ENCODE measurements at regions not wholly inside any gene's neighbourhood (a gene's known extent, or its start where the extent isn't known, plus 50 kb on each side); places are given as distances from the start of the nearest gene placed in this dataset.

DNA sequence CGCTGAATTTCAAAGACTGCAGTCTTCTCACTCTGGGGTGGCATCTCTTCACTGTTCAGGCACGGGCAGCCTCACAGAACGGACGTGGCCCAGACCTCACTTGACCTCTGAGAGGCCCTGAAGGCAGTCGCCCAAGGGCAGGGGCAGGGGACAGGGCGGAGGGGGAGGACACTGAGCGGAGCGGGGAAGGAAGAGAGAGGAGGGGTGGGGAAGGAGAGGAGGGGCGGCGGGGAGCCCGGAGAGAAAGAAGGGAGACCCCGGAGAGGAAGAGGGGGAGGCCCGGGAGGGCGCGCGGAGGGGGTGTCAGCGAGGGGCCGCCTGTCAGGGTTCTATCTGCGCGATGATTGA lies 58.7 kb upstream of the COMTD1 start:
- no peaks in the 10 kb centered on the region for H3K36me3 ChIP-seq (replicated peaks in 1 of 2; ENCODE audit: control extremely low read depth in 1 of 2, control insufficient read depth in 1 of 2, extremely low read depth in 1 of 2, insufficient read depth in 2 of 2, low read length in 1 of 2)
- peaks cover 35% of the 10 kb centered on the region for H3K27me3 Mint-ChIP-seq
- no peaks in the 10 kb centered on the region for H3K9me3 Mint-ChIP-seq (ENCODE audit: insufficient read depth)
- peak overlapping the region; percentile 78 for H3K9ac ChIP-seq (ENCODE audit: low read length)
- H3K4me3 Mint-ChIP-seq, result peak overlapping the region; percentile 85
- H3K4me1 ChIP-seq (ENCODE audit: control insufficient read depth in 2 of 2, insufficient read depth in 2 of 2, low read length in 2 of 2), result peaks cover 16 to 18% of the 10 kb centered on the region in 2 donors
- H2AFZ ChIP-seq (ENCODE audit: insufficient read depth, low read depth, low read length, poor library complexity, severe bottlenecking), result peak overlapping the region; percentile 83
- WGBS (ENCODE audit: insufficient coverage), result 7% methylated on average over 16 of the region's 20 CpGs
- no peak overlapping the region for H3K27ac Mint-ChIP-seq
- CTCF ChIA-PET, result interaction anchor here (0.6 kb wide), 1 partner anchor 61 kb away, joined by 3 read pairs; no protein-coding TSS in a partner anchor
- peak overlapping the region; percentile 35 to 66 (median 58) for H3K4me3 ChIP-seq (ENCODE audit: control extremely low read depth in 1 of 5, extremely low read depth in 1 of 5, insufficient read depth in 1 of 5, low read depth in 2 of 5, low read length in 4 of 5)
- peak overlapping the region; percentile 90 for H3K4me2 ChIP-seq (replicated peaks; ENCODE audit: low read depth, low read length, poor library complexity, severe bottlenecking)
- H4K20me1 ChIP-seq (ENCODE audit: control insufficient read depth, insufficient read depth, low read length, poor library complexity, severe bottlenecking), result no peaks in the 10 kb centered on the region
- no peaks in the 10 kb centered on the region for H3K79me2 ChIP-seq (ENCODE audit: control insufficient read depth, insufficient read depth, low read length)
- peaks cover 6% of the 10 kb centered on the region for H3K4me1 Mint-ChIP-seq
- POLR2A ChIA-PET, result no interaction called here
- ATAC-seq (ENCODE audit: low read depth), result peak; percentile 8
- H3K9me3 ChIP-seq (ENCODE audit: control extremely low read depth in 1 of 3, control insufficient read depth in 2 of 3, insufficient read depth in 1 of 3, low read length in 2 of 3), result peaks cover 0 to 9% (median 0%) of the 10 kb centered on the region in 3 donors
- intact Hi-C loops (cut with micrococcal nuclease), result no loop called here
- H3K27me3 ChIP-seq (replicated peaks in 1 of 4; ENCODE audit: control extremely low read depth in 1 of 4, control insufficient read depth in 3 of 4, insufficient read depth in 4 of 4, low read length in 3 of 4), result peaks cover 0 to 41% (median 20%) of the 10 kb centered on the region in 4 experiments
- no peak for TF ChIP-seq EZH2 (IDR thresholded peaks at IDR 0.05; ENCODE audit: borderline replicate concordance, insufficient read depth, low read depth, low read length, poor library complexity, severe bottlenecking)
- TF ChIP-seq, protein P1, sequence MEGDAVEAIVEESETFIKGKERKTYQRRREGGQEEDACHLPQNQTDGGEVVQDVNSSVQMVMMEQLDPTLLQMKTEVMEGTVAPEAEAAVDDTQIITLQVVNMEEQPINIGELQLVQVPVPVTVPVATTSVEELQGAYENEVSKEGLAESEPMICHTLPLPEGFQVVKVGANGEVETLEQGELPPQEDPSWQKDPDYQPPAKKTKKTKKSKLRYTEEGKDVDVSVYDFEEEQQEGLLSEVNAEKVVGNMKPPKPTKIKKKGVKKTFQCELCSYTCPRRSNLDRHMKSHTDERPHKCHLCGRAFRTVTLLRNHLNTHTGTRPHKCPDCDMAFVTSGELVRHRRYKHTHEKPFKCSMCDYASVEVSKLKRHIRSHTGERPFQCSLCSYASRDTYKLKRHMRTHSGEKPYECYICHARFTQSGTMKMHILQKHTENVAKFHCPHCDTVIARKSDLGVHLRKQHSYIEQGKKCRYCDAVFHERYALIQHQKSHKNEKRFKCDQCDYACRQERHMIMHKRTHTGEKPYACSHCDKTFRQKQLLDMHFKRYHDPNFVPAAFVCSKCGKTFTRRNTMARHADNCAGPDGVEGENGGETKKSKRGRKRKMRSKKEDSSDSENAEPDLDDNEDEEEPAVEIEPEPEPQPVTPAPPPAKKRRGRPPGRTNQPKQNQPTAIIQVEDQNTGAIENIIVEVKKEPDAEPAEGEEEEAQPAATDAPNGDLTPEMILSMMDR (IDR thresholded peaks at IDR 0.05), result no peak
- no peak for DNase-seq
- peak overlapping the region in 1 of 2 donors; percentile 33 for H3K27ac ChIP-seq (ENCODE audit: low read length in 2 of 2)

DNA sequence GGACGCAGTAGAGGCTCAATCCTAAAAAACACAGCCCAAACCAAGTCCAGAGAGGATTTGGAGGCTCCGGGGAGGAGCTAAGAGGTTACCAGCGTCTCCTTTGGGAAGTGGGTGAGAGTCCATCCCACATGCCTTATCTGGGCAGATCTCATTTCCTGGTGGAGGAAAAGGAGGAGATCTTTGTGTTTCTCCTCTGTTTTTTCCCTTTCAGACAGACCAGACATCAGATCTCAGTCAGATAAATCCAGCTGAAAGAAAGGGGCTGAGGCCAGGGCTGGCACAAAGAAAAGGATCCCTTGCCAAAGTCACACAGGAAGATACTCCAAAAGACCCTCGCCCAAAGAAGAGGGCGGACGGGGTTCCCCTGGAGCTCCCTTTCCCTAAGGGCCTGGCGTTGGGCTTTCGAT lies 58.3 kb upstream of the COMTD1 start:
- no CpG with 5 or more reads among the region's 8 CpGs for WGBS (ENCODE audit: insufficient coverage)
- Mint-ChIP-seq H3K27me3 (peaks cover 36% of the 10 kb centered on the region), H3K9me3 (ENCODE audit: insufficient read depth) (no peaks in the 10 kb centered on the region), H3K27ac (no peak overlapping the region), H3K4me3 (peak overlapping the region; percentile 16), H3K4me1 (peaks cover 6% of the 10 kb centered on the region)
- Histone ChIP-seq H3K27ac (ENCODE audit: low read length in 2 of 2) (no peak overlapping the region), H4K20me1 (ENCODE audit: control insufficient read depth, insufficient read depth, low read length, poor library complexity, severe bottlenecking) (no peaks in the 10 kb centered on the region), H3K27me3 (replicated peaks in 1 of 4; ENCODE audit: control extremely low read depth in 1 of 4, control insufficient read depth in 3 of 4, insufficient read depth in 4 of 4, low read length in 3 of 4) (peaks cover 0 to 41% (median 20%) of the 10 kb centered on the region in 4 experiments), H3K4me3 (ENCODE audit: control extremely low read depth in 1 of 5, extremely low read depth in 1 of 5, insufficient read depth in 1 of 5, low read depth in 2 of 5, low read length in 4 of 5) (no peak overlapping the region), H3K9ac (ENCODE audit: low read length) (no peak overlapping the region), H3K9me3 (ENCODE audit: control extremely low read depth in 1 of 3, control insufficient read depth in 2 of 3, insufficient read depth in 1 of 3, low read length in 2 of 3) (peaks cover 0 to 9% (median 0%) of the 10 kb centered on the region in 3 donors), H3K79me2 (ENCODE audit: control insufficient read depth, insufficient read depth, low read length) (no peaks in the 10 kb centered on the region), H3K4me2 (replicated peaks; ENCODE audit: low read depth, low read length, poor library complexity, severe bottlenecking) (peak overlapping the region; percentile 90), H3K36me3 (replicated peaks in 1 of 2; ENCODE audit: control extremely low read depth in 1 of 2, control insufficient read depth in 1 of 2, extremely low read depth in 1 of 2, insufficient read depth in 2 of 2, low read length in 1 of 2) (no peaks in the 10 kb centered on the region), H2AFZ (ENCODE audit: insufficient read depth, low read depth, low read length, poor library complexity, severe bottlenecking) (peak overlapping the region; percentile 83), H3K4me1 (ENCODE audit: control insufficient read depth in 2 of 2, insufficient read depth in 2 of 2, low read length in 2 of 2) (peaks cover 16 to 18% of the 10 kb centered on the region in 2 donors)
- TF ChIP-seq, protein P1 (IDR thresholded peaks at IDR 0.05), result no peak
- TF ChIP-seq EZH2 (IDR thresholded peaks at IDR 0.05; ENCODE audit: borderline replicate concordance, insufficient read depth, low read depth, low read length, poor library complexity, severe bottlenecking), result no peak
- ATAC-seq (ENCODE audit: low read depth) (no peak), DNase-seq (no peak)
- POLR2A ChIA-PET, result no interaction called here
- CTCF ChIA-PET, result no interaction called here
- intact Hi-C loops (cut with micrococcal nuclease), result no loop called here
